Cardiac fibroblast (primary cell): ENCODE measurements at regions not wholly inside any gene's neighbourhood (a gene's known extent, or its start where the extent isn't known, plus 50 kb on each side); places are given as distances from the start of the nearest gene placed in this dataset.
"Not testable (repeated sequence)": the region's sequence is repeated elsewhere in the genome, so short reads cannot be mapped to it uniquely, and the experiment has no call there.

ENCODE experiments used
- DNase-seq, 2 donors: peaks; one replicate each; pipeline versions ENCODE4 v3.0.0 to v3.0.0-alpha.2; 2010; ENCODE audit warnings: low read depth in 2 of 2
- H3K4me3 ChIP-seq, 2 donors: replicated peaks in 1 of 2; 1 replicate in 1 of 2; 2 replicates in 1 of 2; pipeline ENCODE4 v1.5.1; 2011; ENCODE audit warnings: low read depth in 2 of 2, low read length in 2 of 2, mild to moderate bottlenecking in 2 of 2, moderate library complexity in 1 of 2
- TF ChIP-seq, protein P1 (sequence below): IDR thresholded peaks from one replicate; pipeline ENCODE4 v1.5.1; 2011; ENCODE audit warnings: low read depth, mild to moderate bottlenecking, low read length, inconsistent platforms

DNA sequence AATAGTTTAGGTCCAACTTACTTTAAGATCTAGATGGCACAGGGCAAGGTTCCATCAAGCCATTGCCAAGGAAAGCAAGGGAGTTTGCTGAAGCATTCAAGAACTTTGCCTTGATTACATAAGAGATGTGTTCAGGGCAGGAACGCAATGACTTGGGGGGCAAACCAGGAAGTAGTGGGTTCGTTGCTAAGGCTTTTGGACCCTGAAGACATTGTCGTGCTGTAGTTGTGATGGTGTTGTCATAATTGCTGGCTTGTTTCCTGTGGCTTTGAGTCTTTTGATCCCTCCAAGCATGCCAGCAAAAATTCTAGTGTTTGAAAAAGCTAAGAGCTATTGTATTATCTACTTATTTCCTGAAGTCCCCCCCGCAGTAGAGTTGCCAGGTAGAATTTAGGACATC lies 70.7 kb upstream of the HNF1B start:
- no peak overlapping the region for H3K4me3 ChIP-seq
- TF ChIP-seq, protein P1, sequence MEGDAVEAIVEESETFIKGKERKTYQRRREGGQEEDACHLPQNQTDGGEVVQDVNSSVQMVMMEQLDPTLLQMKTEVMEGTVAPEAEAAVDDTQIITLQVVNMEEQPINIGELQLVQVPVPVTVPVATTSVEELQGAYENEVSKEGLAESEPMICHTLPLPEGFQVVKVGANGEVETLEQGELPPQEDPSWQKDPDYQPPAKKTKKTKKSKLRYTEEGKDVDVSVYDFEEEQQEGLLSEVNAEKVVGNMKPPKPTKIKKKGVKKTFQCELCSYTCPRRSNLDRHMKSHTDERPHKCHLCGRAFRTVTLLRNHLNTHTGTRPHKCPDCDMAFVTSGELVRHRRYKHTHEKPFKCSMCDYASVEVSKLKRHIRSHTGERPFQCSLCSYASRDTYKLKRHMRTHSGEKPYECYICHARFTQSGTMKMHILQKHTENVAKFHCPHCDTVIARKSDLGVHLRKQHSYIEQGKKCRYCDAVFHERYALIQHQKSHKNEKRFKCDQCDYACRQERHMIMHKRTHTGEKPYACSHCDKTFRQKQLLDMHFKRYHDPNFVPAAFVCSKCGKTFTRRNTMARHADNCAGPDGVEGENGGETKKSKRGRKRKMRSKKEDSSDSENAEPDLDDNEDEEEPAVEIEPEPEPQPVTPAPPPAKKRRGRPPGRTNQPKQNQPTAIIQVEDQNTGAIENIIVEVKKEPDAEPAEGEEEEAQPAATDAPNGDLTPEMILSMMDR: no peak
- DNase-seq: no peak

DNA sequence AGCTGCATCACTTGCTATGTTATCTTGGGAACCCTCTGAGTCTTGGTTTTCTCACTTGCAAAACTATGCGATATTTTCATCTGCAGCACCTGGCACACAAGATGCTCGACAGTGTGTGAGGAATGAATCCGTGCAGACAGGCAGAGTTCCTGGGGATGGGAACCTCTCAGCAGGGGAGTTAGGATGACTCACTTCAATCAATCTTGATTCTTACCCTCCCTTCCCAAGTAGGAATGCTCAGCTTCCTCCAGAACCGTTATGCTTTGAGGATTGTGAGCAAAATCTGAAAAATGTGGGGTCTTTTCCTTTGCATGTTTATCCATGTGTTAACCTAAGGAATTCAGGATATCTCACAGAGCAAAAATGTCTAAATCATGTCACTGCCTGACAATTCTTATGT lies 68.9 kb upstream of the HNF1B start:
- TF ChIP-seq, protein P1: no peak
- peak; percentile 15 to 36 for DNase-seq
- H3K4me3 ChIP-seq: no peak overlapping the region

DNA sequence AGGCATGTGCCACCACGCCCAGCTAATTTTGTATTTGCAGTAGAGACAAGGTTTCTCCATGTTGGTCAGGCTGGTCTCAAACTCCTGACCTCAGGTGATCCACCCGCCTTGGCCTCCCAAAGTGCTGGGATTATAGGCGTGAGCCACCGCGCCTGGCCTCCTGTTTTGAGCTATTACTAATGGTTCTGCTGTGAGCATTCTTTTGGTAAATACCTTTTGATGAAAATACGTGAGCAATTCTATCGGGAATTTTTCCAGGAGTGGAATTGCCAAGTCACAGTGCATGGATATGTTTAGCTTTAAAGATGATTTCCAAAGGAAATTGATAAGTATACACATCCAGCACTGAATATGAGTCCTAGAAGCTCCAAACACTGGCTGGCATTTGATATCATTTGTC lies 64.0 kb upstream of the HNF1B start:
- not testable (repeated sequence) for H3K4me3 ChIP-seq, DNase-seq

DNA sequence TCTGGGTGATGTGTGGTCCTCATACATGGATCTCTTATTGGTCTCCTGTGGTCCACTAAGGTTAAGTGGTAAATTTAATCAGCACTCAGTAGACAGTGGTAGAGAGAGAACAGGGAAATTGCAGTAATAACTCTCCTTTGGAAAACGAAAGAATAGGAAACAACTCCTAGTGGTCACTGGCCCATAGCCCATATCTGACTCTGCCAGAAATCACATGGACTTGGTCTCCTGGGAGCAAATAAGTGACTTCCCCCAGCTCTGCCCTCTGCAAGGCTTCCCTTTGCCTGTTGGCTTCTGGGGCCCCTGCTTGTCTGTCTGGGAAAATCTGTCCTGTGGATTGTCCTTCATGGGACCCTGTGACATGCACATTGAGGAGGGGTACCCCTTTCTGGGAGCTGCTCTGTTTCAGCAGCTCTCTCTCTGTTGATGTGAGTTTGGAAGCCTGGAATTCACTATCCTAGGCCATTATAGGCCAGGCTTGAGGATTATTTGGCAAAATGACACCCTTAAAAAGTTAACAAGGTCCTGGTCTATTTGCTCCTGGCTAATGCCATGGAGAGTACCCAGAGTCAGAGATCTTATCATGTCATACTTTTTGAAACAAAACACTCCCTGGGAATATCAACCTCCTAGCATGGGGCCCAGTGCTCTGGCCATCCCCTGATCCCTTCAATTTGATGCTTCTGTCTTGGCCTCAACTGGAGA lies 58.0 kb upstream of the HNF1B start:
- H3K4me3 ChIP-seq: no peak overlapping the region
- TF ChIP-seq, protein P1: no peak
- peak; percentile 72 to 73 for DNase-seq

DNA sequence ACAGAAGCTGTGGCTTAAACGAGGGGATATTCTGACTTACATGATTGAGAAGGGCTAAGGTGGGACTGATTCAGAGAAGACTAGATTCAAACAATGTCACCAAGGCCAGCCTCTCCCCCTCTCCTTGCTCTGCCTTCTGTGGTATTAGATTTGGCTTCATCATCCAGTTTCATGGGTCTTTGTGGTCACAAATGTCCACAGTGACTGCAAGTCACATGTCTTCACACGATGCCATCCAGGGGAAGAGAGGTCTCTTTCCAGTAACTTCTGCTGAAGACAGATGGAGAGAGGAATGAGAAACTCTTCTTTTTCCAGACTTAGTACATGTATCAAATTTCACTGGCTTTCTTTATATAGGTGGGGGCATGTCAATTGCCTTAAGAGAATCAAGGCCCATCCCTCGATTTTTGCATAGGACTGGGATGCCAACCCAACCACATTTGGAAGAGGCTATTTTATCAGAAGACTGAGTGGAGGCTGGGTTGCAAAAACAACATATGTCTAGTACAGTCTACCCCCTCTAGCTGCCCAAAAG lies 57.3 kb upstream of the HNF1B start:
- TF ChIP-seq, protein P1: no peak
- H3K4me3 ChIP-seq: no peak overlapping the region
- DNase-seq: no peak

DNA sequence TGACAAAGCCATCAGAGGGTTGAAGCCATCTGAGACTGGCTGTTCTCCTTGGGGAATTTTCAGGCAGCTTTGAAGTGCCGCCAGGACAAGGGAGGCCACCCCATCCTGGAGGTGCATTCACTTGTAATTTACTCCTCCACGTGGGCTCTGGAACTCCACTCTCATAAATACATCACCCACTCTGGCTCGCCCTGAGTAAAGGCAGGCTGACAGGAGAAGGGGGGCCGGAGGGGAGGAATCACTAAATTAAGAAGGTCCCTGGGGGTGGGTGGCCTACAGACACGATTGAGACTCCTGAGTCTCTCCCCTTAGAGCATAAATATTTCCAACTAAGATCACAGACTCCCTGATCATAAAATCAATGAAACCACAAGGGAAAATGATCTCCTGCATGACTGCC lies 56.3 kb upstream of the HNF1B start:
- DNase-seq: no peak
- H3K4me3 ChIP-seq: no peak overlapping the region
- TF ChIP-seq, protein P1: no peak

DNA sequence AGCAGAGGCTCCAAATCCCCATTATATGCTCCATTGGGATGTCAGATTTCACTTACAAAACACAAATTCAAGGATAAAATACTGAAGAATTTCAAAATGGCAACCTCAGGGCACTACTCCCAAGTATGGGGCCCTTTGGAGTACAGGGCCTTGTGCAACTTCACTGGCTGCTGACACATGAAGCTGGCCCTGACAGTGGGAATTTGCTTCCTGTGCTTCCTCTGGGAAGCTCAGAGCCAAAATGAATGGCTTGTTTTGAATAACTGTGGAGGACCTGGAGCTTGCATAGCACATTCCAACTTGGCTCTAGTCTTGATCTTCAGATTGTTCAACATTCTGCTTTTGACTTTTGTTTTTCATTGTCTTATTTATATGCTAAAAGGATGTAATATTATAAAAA lies 52.3 kb upstream of the HNF1B start:
- peak in 1 of 2 donors; percentile 26 for DNase-seq
- H3K4me3 ChIP-seq: no peak overlapping the region
- TF ChIP-seq, protein P1: no peak
